T-cell (primary cell): ENCODE measurements at regions not wholly inside any gene's neighbourhood (a gene's known extent, or its start where the extent isn't known, plus 50 kb on each side); places are given as distances from the start of the nearest gene placed in this dataset.

Experiments used
- ATAC-seq, 4 experiments: fragments of 200-7000 bp in 3 of 4; fragments of 150-1000 bp in 1 of 4; cut with Tn5 transposase; replicated peaks in 1 of 4; 1 replicate in 3 of 4; 2 replicates in 1 of 4; pipeline ENCODE4 v1.10.0; 2021; ENCODE audit warnings: moderate library complexity in 3 of 4, mild to moderate bottlenecking in 2 of 4, moderate number of reproducible peaks in 1 of 4
- CTCF ChIA-PET, 2 donors: fragments of 300-600 bp; sonication (Branson Sonifier 250); formaldehyde crosslinking; loops; one replicate each; lab custom pipeline; 2022; ENCODE audit warnings: antibody characterized with exemption in 2 of 2; lab: Charles Lee
- POLR2A ChIA-PET, 2 donors: fragments of 300-600 bp; sonication (Branson Sonifier 250); formaldehyde crosslinking; loops; one replicate each; lab custom pipeline; 2022; ENCODE audit warnings: antibody characterized with exemption in 2 of 2; lab: Charles Lee
- DNase-seq, 35 experiments: peaks; one replicate each; pipeline versions ENCODE4 v3.0.0 to v3.0.0-alpha.2; 2013 to 2023
- H3K27ac ChIP-seq: one replicate; pipeline ENCODE4 v1.5.1; 2013; ENCODE audit warnings: low read length
- H3K27me3 ChIP-seq, 2 experiments: replicated peaks in 1 of 2; 1 replicate in 1 of 2; 2 replicates in 1 of 2; pipeline versions ENCODE4 v1.6.1 to v1.7.0; 2013; ENCODE audit warnings: low read length in 1 of 2, mixed read lengths in 1 of 2; ENCODE audit not compliant: control insufficient read depth in 2 of 2, insufficient read depth in 2 of 2; ENCODE audit errors: extremely low read depth in 1 of 2
- H3K36me3 ChIP-seq, 2 donors: 1 replicate in 1 of 2; 2 replicates in 1 of 2; pipeline versions ENCODE4 v1.6.1 to v1.7.0; 2013; ENCODE audit warnings: low read length in 1 of 2; ENCODE audit not compliant: control insufficient read depth in 2 of 2, insufficient read depth in 1 of 2; ENCODE audit errors: extremely low read depth in 1 of 2
- H3K4me1 ChIP-seq, 2 experiments: 1 replicate in 1 of 2; 2 replicates in 1 of 2; pipeline versions ENCODE4 v1.6.1 to v1.7.0; 2013; ENCODE audit warnings: low read length in 2 of 2, mixed read lengths in 1 of 2; ENCODE audit not compliant: insufficient read depth in 2 of 2, control insufficient read depth in 1 of 2; ENCODE audit errors: extremely low read depth in 1 of 2
- H3K4me3 ChIP-seq, 2 donors: 1 replicate in 1 of 2; 2 replicates in 1 of 2; pipeline versions ENCODE4 v1.5.1 to v1.7.0; 2013; ENCODE audit warnings: mild to moderate bottlenecking in 2 of 2, low read length in 1 of 2, moderate library complexity in 1 of 2; ENCODE audit not compliant: control insufficient read depth in 1 of 2; ENCODE audit errors: extremely low read depth in 1 of 2
- H3K9me3 ChIP-seq: 2 replicates; pipeline ENCODE4 v1.7.0; 2013
- H3K27ac Mint-ChIP-seq, 2 donors: one replicate each; pipeline ENCODE4 v1.8.0; 2020 to 2021; ENCODE audit warnings: mild to moderate bottlenecking in 2 of 2, mixed read lengths in 2 of 2
- H3K27me3 Mint-ChIP-seq, 2 donors: one replicate each; pipeline ENCODE4 v1.8.0; 2021 to 2022; ENCODE audit warnings: mixed read lengths in 2 of 2
- H3K36me3 Mint-ChIP-seq: one replicate; pipeline ENCODE4 v1.8.0; 2021; ENCODE audit warnings: mixed read lengths
- H3K4me1 Mint-ChIP-seq, 3 donors: one replicate each; pipeline ENCODE4 v1.8.0; 2020 to 2022; ENCODE audit warnings: mixed read lengths in 3 of 3, mild to moderate bottlenecking in 1 of 3
- H3K4me3 Mint-ChIP-seq, 3 donors: one replicate each; pipeline ENCODE4 v1.8.0; 2020 to 2022; ENCODE audit warnings: mild to moderate bottlenecking in 3 of 3, mixed read lengths in 3 of 3, moderate library complexity in 3 of 3
- H3K9me3 Mint-ChIP-seq, 3 donors: one replicate each; pipeline ENCODE4 v1.8.0; 2020 to 2022; ENCODE audit warnings: mixed read lengths in 3 of 3
- WGBS: methylation state at CpG from one replicate; pipeline ENCODE4 v1.1.5; 2013; ENCODE audit warnings: missing lambda C conversion rate; ENCODE audit not compliant: insufficient coverage; 5-methylcytosine and 5-hydroxymethylcytosine counted together

DNA sequence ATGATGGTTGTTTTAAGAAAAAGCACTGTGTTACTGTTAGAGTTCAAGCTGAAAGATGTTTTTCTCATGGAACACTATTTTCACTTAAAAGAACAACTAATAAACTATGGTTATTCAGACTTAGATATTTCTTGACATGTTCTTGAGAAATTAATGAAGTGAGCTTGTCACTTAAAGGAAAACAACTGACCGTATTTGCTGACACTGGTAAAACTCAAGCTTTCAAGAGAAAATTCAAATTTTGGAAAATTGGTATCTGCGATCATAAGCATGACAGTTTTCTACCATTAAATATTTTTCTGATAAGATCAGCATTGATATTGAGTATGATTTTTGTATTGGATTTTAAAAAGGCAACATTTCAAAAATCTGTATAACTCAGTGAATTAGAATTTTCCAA is 549.5 kb upstream of the ACTRT1 start:
- no peaks in the 10 kb centered on the region for H3K4me1 ChIP-seq
- H3K27ac ChIP-seq, result no peak overlapping the region
- H3K27me3 Mint-ChIP-seq, result peaks cover 0 to 10% of the 10 kb centered on the region in 2 donors
- H3K9me3 ChIP-seq, result no peaks in the 10 kb centered on the region
- CTCF ChIA-PET, result no interaction called here
- no peaks in the 10 kb centered on the region for H3K27me3 ChIP-seq
- POLR2A ChIA-PET, result no interaction called here
- DNase-seq (no peak), ATAC-seq (no peak)
- no peaks in the 10 kb centered on the region for H3K36me3 ChIP-seq
- no peaks in the 10 kb centered on the region for H3K36me3 Mint-ChIP-seq
- no peak overlapping the region for H3K4me3 ChIP-seq
- no peak overlapping the region for H3K4me3 Mint-ChIP-seq
- no CpG with 5 or more reads among the region's 2 CpGs for WGBS
- no peaks in the 10 kb centered on the region for H3K4me1 Mint-ChIP-seq
- H3K9me3 Mint-ChIP-seq, result no peaks in the 10 kb centered on the region
- H3K27ac Mint-ChIP-seq, result no peak overlapping the region

DNA sequence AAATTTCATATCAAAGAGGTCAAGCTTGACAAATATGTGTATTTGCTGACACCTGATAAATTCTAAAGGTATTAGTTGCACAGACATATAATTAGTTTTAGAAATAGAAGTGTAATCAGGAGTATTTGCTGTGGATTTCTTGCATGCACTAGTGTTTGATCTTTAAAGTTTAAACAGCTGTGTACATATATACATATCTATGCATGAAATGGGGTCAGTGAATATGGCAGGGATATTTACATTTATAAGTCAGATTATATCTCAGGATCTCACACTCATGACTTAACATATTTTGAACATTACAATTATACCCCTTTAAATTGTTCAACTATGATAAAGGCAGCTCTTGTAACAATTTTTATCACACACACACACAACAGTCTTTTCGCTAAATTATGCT is 547.4 kb upstream of the ACTRT1 start:
- H3K36me3 Mint-ChIP-seq, result no peaks in the 10 kb centered on the region
- no peaks in the 10 kb centered on the region for H3K4me1 Mint-ChIP-seq
- H3K4me1 ChIP-seq, result no peaks in the 10 kb centered on the region
- H3K27me3 Mint-ChIP-seq, result peaks cover 1 to 10% of the 10 kb centered on the region in 2 donors
- H3K27me3 ChIP-seq, result no peaks in the 10 kb centered on the region
- CTCF ChIA-PET, result no interaction called here
- H3K4me3 ChIP-seq, result no peak overlapping the region
- H3K27ac Mint-ChIP-seq, result no peak overlapping the region
- H3K36me3 ChIP-seq, result no peaks in the 10 kb centered on the region
- H3K9me3 ChIP-seq, result no peaks in the 10 kb centered on the region
- ATAC-seq (no peak), DNase-seq (no peak)
- WGBS, result no CpG with 5 or more reads among the region's 1 CpG
- POLR2A ChIA-PET, result no interaction called here
- H3K4me3 Mint-ChIP-seq, result no peak overlapping the region
- no peaks in the 10 kb centered on the region for H3K9me3 Mint-ChIP-seq
- H3K27ac ChIP-seq, result no peak overlapping the region

DNA sequence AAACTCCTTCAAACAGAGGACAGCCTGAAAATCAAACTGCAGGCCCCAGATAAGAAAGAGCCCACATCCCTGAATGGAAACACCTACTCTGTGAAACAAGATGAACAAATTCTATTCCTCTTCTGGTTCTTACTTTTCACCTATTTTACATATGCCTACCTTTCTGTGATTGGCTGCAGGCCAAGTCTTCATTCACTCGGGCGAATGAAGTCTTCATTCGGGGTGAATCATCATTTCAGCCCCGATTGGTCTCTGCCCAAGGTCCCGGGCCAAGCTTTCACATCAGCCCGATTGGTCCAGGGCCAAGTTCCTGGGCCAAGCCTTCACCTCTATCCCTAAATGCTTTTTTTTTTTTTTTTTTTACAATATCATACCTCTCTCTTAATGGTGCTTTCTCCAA is 529.8 kb upstream of the ACTRT1 start:
- H3K4me1 ChIP-seq, result no peaks in the 10 kb centered on the region
- H3K9me3 Mint-ChIP-seq, result no peaks in the 10 kb centered on the region
- no peak overlapping the region for H3K4me3 Mint-ChIP-seq
- no peak for DNase-seq
- ChIA-PET CTCF (no interaction called here), POLR2A (no interaction called here)
- no peaks in the 10 kb centered on the region for H3K36me3 Mint-ChIP-seq
- H3K27ac Mint-ChIP-seq, result no peak overlapping the region
- no peaks in the 10 kb centered on the region for H3K9me3 ChIP-seq
- no peak for ATAC-seq
- H3K27ac ChIP-seq, result no peak overlapping the region
- H3K4me3 ChIP-seq, result no peak overlapping the region
- no peaks in the 10 kb centered on the region for H3K4me1 Mint-ChIP-seq
- no peaks in the 10 kb centered on the region for H3K36me3 ChIP-seq
- WGBS, result 77% methylated on average over 4 of the region's 6 CpGs
- H3K27me3 ChIP-seq, result no peaks in the 10 kb centered on the region
- peaks cover 0 to 8% of the 10 kb centered on the region in 2 donors for H3K27me3 Mint-ChIP-seq

DNA sequence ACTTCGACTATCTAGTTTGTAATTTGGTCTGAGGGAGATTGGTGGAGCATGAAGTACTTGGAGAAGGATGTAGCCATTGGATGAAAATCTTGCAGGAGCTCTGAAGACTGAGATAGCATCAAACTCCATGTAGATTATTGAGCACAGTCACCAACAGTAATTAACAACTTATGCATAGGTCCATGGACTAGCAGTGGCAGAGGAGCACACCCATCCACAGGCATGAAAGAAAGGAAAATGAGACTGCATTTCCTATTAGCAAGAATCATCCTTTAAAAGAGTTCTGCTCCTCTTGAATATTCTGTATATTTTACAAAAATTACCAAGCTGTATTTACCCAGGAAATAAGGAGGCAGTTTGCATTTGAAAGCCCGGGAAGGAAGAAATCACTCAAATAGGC is 529.4 kb upstream of the ACTRT1 start:
- ATAC-seq, result no peak
- ChIA-PET POLR2A (no interaction called here), CTCF (no interaction called here)
- H3K4me1 Mint-ChIP-seq, result no peaks in the 10 kb centered on the region
- H3K4me3 Mint-ChIP-seq, result no peak overlapping the region
- Histone ChIP-seq H3K36me3 (no peaks in the 10 kb centered on the region), H3K27ac (no peak overlapping the region), H3K4me1 (no peaks in the 10 kb centered on the region), H3K9me3 (no peaks in the 10 kb centered on the region), H3K27me3 (no peaks in the 10 kb centered on the region), H3K4me3 (no peak overlapping the region)
- H3K27ac Mint-ChIP-seq, result no peak overlapping the region
- peaks cover 0 to 11% of the 10 kb centered on the region in 2 donors for H3K27me3 Mint-ChIP-seq
- no peak for DNase-seq
- no CpG with 5 or more reads among the region's 2 CpGs for WGBS
- peaks cover 0 to 3% (median 0%) of the 10 kb centered on the region in 3 donors for H3K9me3 Mint-ChIP-seq
- no peaks in the 10 kb centered on the region for H3K36me3 Mint-ChIP-seq

DNA sequence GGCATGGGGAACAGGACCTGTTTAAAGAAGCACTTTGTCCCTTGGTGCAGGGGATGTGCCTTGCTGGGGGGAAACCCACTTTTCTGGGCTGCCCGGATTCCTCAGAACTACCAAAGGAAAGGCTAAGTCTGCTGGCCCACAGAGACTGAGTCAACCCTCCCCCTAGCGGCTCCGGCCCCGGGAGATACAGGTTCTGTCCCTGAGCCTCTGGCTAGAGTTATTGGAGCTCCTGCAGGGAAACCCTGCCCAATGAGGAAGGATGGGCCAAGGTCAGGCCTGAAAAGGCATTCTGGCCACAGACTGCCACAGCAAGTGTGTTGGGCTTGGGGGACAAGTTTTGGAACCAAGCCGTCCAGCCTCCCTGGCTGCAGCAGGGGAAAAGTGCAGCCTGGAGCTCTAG is 490.9 kb upstream of the ACTRT1 start:
- Mint-ChIP-seq H3K27me3 (peaks cover 0 to 23% of the 10 kb centered on the region in 2 donors), H3K4me3 (no peak overlapping the region), H3K9me3 (peaks cover 0 to 5% (median 4%) of the 10 kb centered on the region in 3 donors), H3K27ac (no peak overlapping the region), H3K36me3 (no peaks in the 10 kb centered on the region), H3K4me1 (no peaks in the 10 kb centered on the region)
- Histone ChIP-seq H3K4me3 (no peak overlapping the region), H3K36me3 (no peaks in the 10 kb centered on the region), H3K4me1 (no peaks in the 10 kb centered on the region), H3K27ac (no peak overlapping the region), H3K9me3 (no peaks in the 10 kb centered on the region), H3K27me3 (no peaks in the 10 kb centered on the region)
- no peak for DNase-seq
- no peak for ATAC-seq
- 100% methylated on average over 1 of the region's 5 CpGs for WGBS
- ChIA-PET CTCF (no interaction called here), POLR2A (no interaction called here)

DNA sequence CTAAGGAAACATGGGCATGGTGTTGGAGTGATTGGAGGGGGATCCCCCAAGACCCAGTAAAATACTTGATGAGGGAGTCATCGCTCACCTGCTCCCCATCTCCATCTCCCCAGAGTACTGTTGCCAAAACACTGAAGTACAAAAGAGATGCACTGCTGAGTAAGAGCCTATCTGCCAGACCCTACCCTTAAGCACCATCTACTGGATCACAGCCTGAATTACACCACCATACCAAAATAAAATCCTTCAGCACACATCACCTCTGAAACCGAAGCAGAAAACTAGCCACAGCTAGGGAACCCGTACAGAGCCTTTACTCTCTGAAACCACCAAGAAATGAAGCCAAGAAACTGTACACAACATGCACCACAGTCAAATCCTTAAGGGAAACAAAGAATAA is 466.3 kb upstream of the ACTRT1 start:
- WGBS, result no CpG with 5 or more reads among the region's 3 CpGs
- no peaks in the 10 kb centered on the region for H3K4me1 ChIP-seq
- Mint-ChIP-seq H3K27ac (no peak overlapping the region), H3K4me1 (no peaks in the 10 kb centered on the region), H3K9me3 (no peaks in the 10 kb centered on the region), H3K4me3 (no peak overlapping the region), H3K27me3 (peaks cover 0 to 18% of the 10 kb centered on the region in 2 donors), H3K36me3 (no peaks in the 10 kb centered on the region)
- H3K27me3 ChIP-seq, result no peaks in the 10 kb centered on the region
- DNase-seq (no peak), ATAC-seq (no peak)
- H3K4me3 ChIP-seq, result no peak overlapping the region
- POLR2A ChIA-PET, result no interaction called here
- H3K27ac ChIP-seq, result no peak overlapping the region
- H3K36me3 ChIP-seq, result no peaks in the 10 kb centered on the region
- H3K9me3 ChIP-seq, result no peaks in the 10 kb centered on the region
- CTCF ChIA-PET, result no interaction called here

DNA sequence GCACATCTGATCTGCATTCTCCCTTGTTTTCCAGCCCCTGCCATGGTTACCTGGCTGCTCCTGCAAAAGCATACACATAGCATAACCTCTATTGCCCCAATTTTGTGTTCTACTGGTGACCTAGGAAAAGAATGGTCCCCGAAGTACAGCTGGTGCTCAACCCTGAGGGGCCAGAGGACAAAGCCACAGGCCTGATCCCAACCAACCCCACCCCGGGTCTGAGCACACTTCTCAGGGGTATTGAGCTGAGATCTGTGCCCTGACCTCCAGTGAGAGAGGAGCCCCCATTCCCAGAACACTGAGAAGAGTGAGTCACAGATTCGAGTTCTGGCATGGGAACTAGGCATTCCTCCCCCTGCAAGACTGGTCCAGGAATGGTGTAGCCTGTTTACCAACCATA is 465.5 kb upstream of the ACTRT1 start:
- Histone ChIP-seq H3K4me3 (no peak overlapping the region), H3K36me3 (no peaks in the 10 kb centered on the region), H3K9me3 (no peaks in the 10 kb centered on the region), H3K27ac (no peak overlapping the region), H3K27me3 (no peaks in the 10 kb centered on the region), H3K4me1 (no peaks in the 10 kb centered on the region)
- DNase-seq (no peak), ATAC-seq (no peak)
- Mint-ChIP-seq H3K27me3 (peaks cover 0 to 17% of the 10 kb centered on the region in 2 donors), H3K36me3 (no peaks in the 10 kb centered on the region), H3K4me3 (no peak overlapping the region), H3K4me1 (no peaks in the 10 kb centered on the region), H3K27ac (no peak overlapping the region), H3K9me3 (no peaks in the 10 kb centered on the region)
- 20% methylated on average over 1 of the region's 3 CpGs for WGBS
- CTCF ChIA-PET, result no interaction called here
- POLR2A ChIA-PET, result no interaction called here
